Ovary (tissue), 7 donors: ENCODE measurements at regions not wholly inside any gene's neighbourhood (a gene's known extent, or its start where the extent isn't known, plus 50 kb on each side); places are given as distances from the start of the nearest gene placed in this dataset.
"Not testable (repeated sequence)": the region's sequence is repeated elsewhere in the genome, so short reads cannot be mapped to it uniquely, and the experiment has no call there.

Experiments
- DNase-seq, 5 donors: peaks; one replicate each; pipeline ENCODE4 v3.0.0-alpha.2; 2019 to 2020
- H3K27ac ChIP-seq, 2 donors: fragments of 200-600 bp; one replicate each; pipeline versions ENCODE4 v1.5.1 to v1.8.0; 2019 to 2022
- H3K27me3 ChIP-seq: fragments of 200-600 bp; one replicate; pipeline ENCODE4 v1.8.0; 2022
- H3K36me3 ChIP-seq: fragments of 200-600 bp; sonication (generic); one replicate; pipeline ENCODE4 v1.5.1; 2019
- H3K4me1 ChIP-seq: one replicate; pipeline ENCODE4 v1.8.1; 2013; ENCODE audit warnings: mild to moderate bottlenecking, moderate library complexity; ENCODE audit not compliant: insufficient read depth
- H3K4me3 ChIP-seq: fragments of 200-600 bp; sonication (generic); one replicate; pipeline ENCODE4 v1.5.1; 2017
- H3K9me3 ChIP-seq, 2 donors: fragments of 200-600 bp in 1 of 2; sonication (generic) in 1 of 2; one replicate each; pipeline versions ENCODE4 v1.5.1 to v1.8.1; 2013 to 2019; ENCODE audit warnings: mild to moderate bottlenecking in 1 of 2, moderate library complexity in 1 of 2
- CTCF ChIP-seq, 3 donors: fragments of 450-650 bp in 2 of 3; fragments of 200-600 bp in 1 of 3; IDR thresholded peaks; one replicate each; pipeline versions ENCODE4 v1.5.1 to v1.8.0; 2016 to 2022; ENCODE audit warnings: antibody characterized with exemption in 3 of 3, mild to moderate bottlenecking in 1 of 3
- EP300 ChIP-seq: sonication (generic); formaldehyde crosslinking; IDR thresholded peaks from one replicate; pipeline ENCODE4 v1.6.1; 2017; ENCODE audit warnings: antibody characterized with exemption
- POLR2A ChIP-seq: fragments of 450-650 bp; IDR thresholded peaks from one replicate; pipeline ENCODE4 v1.6.1; 2017; ENCODE audit warnings: antibody characterized with exemption, mild to moderate bottlenecking, moderate library complexity
- WGBS, 3 donors: extraction: QIAGEN DNeasy Blood & Tissue Kit in 1 of 3; methylation state at CpG; one replicate each; pipeline versions ENCODE4 v1.1.5 to v1.1.7; 2013 to 2017; 5-methylcytosine and 5-hydroxymethylcytosine counted together
- intact Hi-C, 4 donors: fragments of 100-400 bp; cut with DNase I; formaldehyde crosslinking; loops; one replicate each; pipeline versions ENCODE4 v1.11.0 to v1.15.1; 2022 to 2023
- donor health status: DM: no; HTN: no; CAD: no; lungs with moderate emphysema.
- donor health status: DM: no; HTN: no; CAD: no.
- donor health status: Bipolar disorder and iron deficiency.
- donor health status: DM: no; HTN: no; CAD: no.
- donor health status: DM: yes; HTN: yes; CAD: no.

- H3K36me3 ChIP-seq, H3K27ac ChIP-seq, H3K4me3 ChIP-seq, H3K27me3 ChIP-seq, intact Hi-C loops, H3K9me3 ChIP-seq, DNase-seq, H3K4me1 ChIP-seq: not testable (repeated sequence)
- 88 to 90% (median 88%) methylated on average over 9 of the region's 9 CpGs for WGBS, 3 donors
These were observed 72.1 kb downstream of the OGFRL1 start for GRCh38 chr6:71360556-71361335.

- Histone ChIP-seq H3K9me3 (no peaks in the 10 kb centered on the region), H3K27ac (no peak overlapping the region), H3K36me3 (no peaks in the 10 kb centered on the region), H3K4me1 (no peaks in the 10 kb centered on the region), H3K4me3 (no peak overlapping the region), H3K27me3 (no peaks in the 10 kb centered on the region)
- TF ChIP-seq POLR2A: no peak
- no peak for TF ChIP-seq CTCF (IDR thresholded peaks at IDR 0.05)
- intact Hi-C loops: no loop called here
- DNase-seq: no peak
- WGBS, 3 donors: 92 to 93% (median 93%) methylated on average over 4 of the region's 4 CpGs
These were observed 76.4 kb downstream of the OGFRL1 start for GRCh38 chr6:71364889-71365542.

GRCh38 chr6:71367756-71368155, 79.1 kb downstream of the OGFRL1 start:
- Histone ChIP-seq H3K4me1 (no peaks in the 10 kb centered on the region), H3K27ac (no peak overlapping the region), H3K4me3 (no peak overlapping the region), H3K36me3 (no peaks in the 10 kb centered on the region), H3K9me3 (no peaks in the 10 kb centered on the region), H3K27me3 (no peaks in the 10 kb centered on the region)
- TF ChIP-seq POLR2A (no peak), CTCF (IDR thresholded peaks at IDR 0.05) (no peak), EP300 (no peak)
- intact Hi-C loops: no loop called here
- DNase-seq: no peak
- 92 to 95% (median 94%) methylated on average over 3 of the region's 3 CpGs for WGBS, 3 donors

- DNase-seq: no peak
- Histone ChIP-seq H3K27me3 (no peaks in the 10 kb centered on the region), H3K9me3 (no peaks in the 10 kb centered on the region), H3K4me3 (no peak overlapping the region), H3K36me3 (no peaks in the 10 kb centered on the region), H3K27ac (no peak overlapping the region), H3K4me1 (no peaks in the 10 kb centered on the region)
- WGBS, 3 donors: 91 to 94% (median 94%) methylated on average over 2 of the region's 2 CpGs
- intact Hi-C loops: no loop called here
- TF ChIP-seq POLR2A (no peak), CTCF (IDR thresholded peaks at IDR 0.05) (no peak), EP300 (no peak)
These were observed 79.7 kb downstream of the OGFRL1 start for GRCh38 chr6:71368284-71368683.

GRCh38 chr6:71371559-71371958, 82.9 kb downstream of the OGFRL1 start:
- H3K36me3 ChIP-seq: no peaks in the 10 kb centered on the region
- no peak overlapping the region for H3K4me3 ChIP-seq
- no peaks in the 10 kb centered on the region for H3K9me3 ChIP-seq
- no peak for DNase-seq
- no peak overlapping the region for H3K27ac ChIP-seq
- no peaks in the 10 kb centered on the region for H3K27me3 ChIP-seq
- intact Hi-C loops: no loop called here
- 93 to 100% (median 97%) methylated on average over 1 of the region's 1 CpG for WGBS, 3 donors
- H3K4me1 ChIP-seq: no peaks in the 10 kb centered on the region
- no peak for TF ChIP-seq CTCF (IDR thresholded peaks at IDR 0.05)
- TF ChIP-seq EP300: no peak
- TF ChIP-seq POLR2A: no peak
